Myocyte (in vitro differentiated cells): ENCODE measurements at regions not wholly inside any gene's neighbourhood (a gene's known extent, or its start where the extent isn't known, plus 50 kb on each side); places are given as distances from the start of the nearest gene placed in this dataset.

Source experiments
- DNase-seq: peaks from one replicate; pipeline ENCODE4 v3.0.0-alpha.2; 2012; ENCODE audit warnings: low read depth

- no peak for DNase-seq
These were observed 584.7 kb downstream of the LMO4 start for GRCh38 chr1:87913361-87913760.

- DNase-seq, result no peak
These were observed 585.7 kb downstream of the LMO4 start for GRCh38 chr1:87914396-87914795.

- DNase-seq, result no peak
These were observed 587.1 kb downstream of the LMO4 start for GRCh38 chr1:87915771-87916170.

GRCh38 chr1:87916965-87917364 is 588.3 kb downstream of the LMO4 start:
- no peak for DNase-seq

GRCh38 chr1:87918398-87918797 is 589.7 kb downstream of the LMO4 start:
- DNase-seq, result no peak

- no peak for DNase-seq
These were observed 594.2 kb downstream of the LMO4 start for GRCh38 chr1:87922885-87923284.

- no peak for DNase-seq
These were observed 597.6 kb downstream of the LMO4 start for GRCh38 chr1:87926131-87926830.

- no peak for DNase-seq
These were observed 598.2 kb downstream of the LMO4 start for GRCh38 chr1:87926921-87927320.

- DNase-seq, result no peak
These were observed 599.0 kb downstream of the LMO4 start for GRCh38 chr1:87927391-87928280.

- no peak for DNase-seq
These were observed 599.9 kb downstream of the LMO4 start for GRCh38 chr1:87928623-87929022.

- DNase-seq, result no peak
These were observed 601.2 kb downstream of the LMO4 start for GRCh38 chr1:87929906-87930305.

GRCh38 chr1:87930796-87931195 is 602.1 kb downstream of the LMO4 start:
- no peak for DNase-seq

- no peak for DNase-seq
These were observed 604.5 kb downstream of the LMO4 start for GRCh38 chr1:87933171-87933570.

- no peak for DNase-seq
These were observed 606.5 kb downstream of the LMO4 start for GRCh38 chr1:87935130-87935529.

GRCh38 chr1:87937831-87938395 is 609.2 kb downstream of the LMO4 start:
- no peak for DNase-seq

- DNase-seq, result no peak
These were observed 610.0 kb downstream of the LMO4 start for GRCh38 chr1:87938631-87939030.

GRCh38 chr1:87939444-87939843 is 610.8 kb downstream of the LMO4 start:
- DNase-seq, result no peak

GRCh38 chr1:87940421-87940820 is 611.7 kb downstream of the LMO4 start:
- no peak for DNase-seq

- DNase-seq, result no peak
These were observed 612.8 kb downstream of the LMO4 start for GRCh38 chr1:87941337-87941946.

GRCh38 chr1:87942165-87942564 is 613.5 kb downstream of the LMO4 start:
- no peak for DNase-seq

- no peak for DNase-seq
These were observed 621.0 kb downstream of the LMO4 start for GRCh38 chr1:87949711-87950110.

GRCh38 chr1:87950369-87950768 is 621.7 kb downstream of the LMO4 start:
- DNase-seq, result peak; percentile 16
